Ovary (tissue), 7 donors: ENCODE measurements at regions not wholly inside any gene's neighbourhood (a gene's known extent, or its start where the extent isn't known, plus 50 kb on each side); places are given as distances from the start of the nearest gene placed in this dataset.

Experiments
- DNase-seq, 5 donors: peaks; one replicate each; pipeline ENCODE4 v3.0.0-alpha.2; 2019 to 2020
- H3K27ac ChIP-seq, 2 donors: fragments of 200-600 bp; one replicate each; pipeline versions ENCODE4 v1.5.1 to v1.8.0; 2019 to 2022
- H3K27me3 ChIP-seq: fragments of 200-600 bp; one replicate; pipeline ENCODE4 v1.8.0; 2022
- H3K36me3 ChIP-seq: fragments of 200-600 bp; sonication (generic); one replicate; pipeline ENCODE4 v1.5.1; 2019
- H3K4me1 ChIP-seq: one replicate; pipeline ENCODE4 v1.8.1; 2013; ENCODE audit warnings: mild to moderate bottlenecking, moderate library complexity; ENCODE audit not compliant: insufficient read depth
- H3K4me3 ChIP-seq: fragments of 200-600 bp; sonication (generic); one replicate; pipeline ENCODE4 v1.5.1; 2017
- H3K9me3 ChIP-seq, 2 donors: fragments of 200-600 bp in 1 of 2; sonication (generic) in 1 of 2; one replicate each; pipeline versions ENCODE4 v1.5.1 to v1.8.1; 2013 to 2019; ENCODE audit warnings: mild to moderate bottlenecking in 1 of 2, moderate library complexity in 1 of 2
- CTCF ChIP-seq, 3 donors: fragments of 450-650 bp in 2 of 3; fragments of 200-600 bp in 1 of 3; IDR thresholded peaks; one replicate each; pipeline versions ENCODE4 v1.5.1 to v1.8.0; 2016 to 2022; ENCODE audit warnings: antibody characterized with exemption in 3 of 3, mild to moderate bottlenecking in 1 of 3
- EP300 ChIP-seq: sonication (generic); formaldehyde crosslinking; IDR thresholded peaks from one replicate; pipeline ENCODE4 v1.6.1; 2017; ENCODE audit warnings: antibody characterized with exemption
- POLR2A ChIP-seq: fragments of 450-650 bp; IDR thresholded peaks from one replicate; pipeline ENCODE4 v1.6.1; 2017; ENCODE audit warnings: antibody characterized with exemption, mild to moderate bottlenecking, moderate library complexity
- WGBS, 3 donors: extraction: QIAGEN DNeasy Blood & Tissue Kit in 1 of 3; methylation state at CpG; one replicate each; pipeline versions ENCODE4 v1.1.5 to v1.1.7; 2013 to 2017; 5-methylcytosine and 5-hydroxymethylcytosine counted together
- intact Hi-C, 4 donors: fragments of 100-400 bp; cut with DNase I; formaldehyde crosslinking; loops; one replicate each; pipeline versions ENCODE4 v1.11.0 to v1.15.1; 2022 to 2023
- donor health status: DM: no; HTN: no; CAD: no; lungs with moderate emphysema.
- donor health status: DM: no; HTN: no; CAD: no.
- donor health status: Bipolar disorder and iron deficiency.
- donor health status: DM: no; HTN: no; CAD: no.
- donor health status: DM: yes; HTN: yes; CAD: no.

- TF ChIP-seq EP300, result no peak
- H3K27me3 ChIP-seq, result no peaks in the 10 kb centered on the region
- no peaks in the 10 kb centered on the region for H3K9me3 ChIP-seq
- no peak overlapping the region for H3K27ac ChIP-seq
- intact Hi-C loops, result no loop called here
- no peak overlapping the region for H3K4me3 ChIP-seq
- no peaks in the 10 kb centered on the region for H3K36me3 ChIP-seq
- 82 to 89% (median 86%) methylated on average over 13 of the region's 13 CpGs for WGBS, 3 donors
- DNase-seq, result no peak
- no peaks in the 10 kb centered on the region for H3K4me1 ChIP-seq
Observed at GRCh38 chr11:13073119-13073981, 64.2 kb downstream of the RASSF10 start.

GRCh38 chr11:13074714-13075464 is 65.8 kb downstream of the RASSF10 start:
- intact Hi-C loops, result no loop called here
- H3K4me1 ChIP-seq, result no peaks in the 10 kb centered on the region
- H3K27ac ChIP-seq, result no peak overlapping the region
- WGBS, 3 donors, result 33 to 53% (median 37%) methylated on average over 6 of the region's 6 CpGs
- no peak for DNase-seq
- H3K9me3 ChIP-seq, result no peaks in the 10 kb centered on the region
- no peaks in the 10 kb centered on the region for H3K36me3 ChIP-seq
- no peak overlapping the region for H3K4me3 ChIP-seq
- H3K27me3 ChIP-seq, result no peaks in the 10 kb centered on the region
- TF ChIP-seq CTCF (IDR thresholded peaks at IDR 0.05) (no peak), EP300 (no peak), POLR2A (no peak)

DNA sequence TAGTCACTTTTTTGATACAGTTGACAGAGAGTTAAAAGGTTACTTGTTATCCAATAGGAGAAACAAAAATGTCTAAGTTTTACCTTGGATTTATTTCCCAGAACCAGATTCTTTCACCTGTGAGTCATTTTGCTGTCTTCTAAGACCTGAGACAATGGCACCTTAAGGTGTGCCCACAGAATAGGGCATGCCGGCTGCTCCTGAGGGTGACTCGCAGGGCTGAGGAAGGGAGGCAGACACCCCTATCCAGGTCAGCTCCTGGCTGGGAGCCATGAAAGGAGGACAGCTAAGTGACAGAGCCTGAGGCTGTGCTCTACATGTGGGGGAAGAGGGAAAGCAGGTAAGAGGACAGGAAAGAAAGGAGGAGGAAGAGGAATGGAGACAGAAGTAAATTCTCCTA is 67.8 kb downstream of the RASSF10 start:
- WGBS, 3 donors, result 83 to 89% (median 89%) methylated on average over 2 of the region's 2 CpGs
- Histone ChIP-seq H3K27ac (no peak overlapping the region), H3K36me3 (no peaks in the 10 kb centered on the region), H3K4me1 (no peaks in the 10 kb centered on the region), H3K4me3 (no peak overlapping the region), H3K9me3 (no peaks in the 10 kb centered on the region), H3K27me3 (no peaks in the 10 kb centered on the region)
- DNase-seq, result no peak
- intact Hi-C loops, result no loop called here
- no peak for TF ChIP-seq EP300
- TF ChIP-seq POLR2A, result no peak
- TF ChIP-seq CTCF (IDR thresholded peaks at IDR 0.05), result no peak

DNA sequence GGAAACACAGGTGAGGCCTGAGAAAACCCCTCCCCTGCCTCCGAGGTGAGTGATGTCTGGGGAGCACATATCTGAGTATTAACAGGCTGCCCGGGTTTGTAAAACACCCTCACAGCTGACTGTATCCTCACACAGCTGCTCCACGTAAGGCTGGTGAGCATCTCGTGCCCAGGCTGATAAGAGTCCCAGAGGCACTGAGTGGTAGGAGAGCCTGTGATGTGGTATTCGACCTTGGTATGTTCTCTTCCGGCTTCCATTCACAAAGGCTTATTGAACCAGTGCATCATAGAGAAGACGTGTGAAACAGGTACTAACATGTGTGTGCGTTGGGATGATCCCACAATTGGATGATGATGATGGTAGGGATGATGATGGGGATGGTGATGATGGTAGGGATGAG is 71.7 kb downstream of the RASSF10 start:
- H3K36me3 ChIP-seq, result no peaks in the 10 kb centered on the region
- intact Hi-C loops, result no loop called here
- H3K27me3 ChIP-seq, result no peaks in the 10 kb centered on the region
- WGBS, 3 donors, result 53 to 77% (median 75%) methylated on average over 8 of the region's 8 CpGs
- no peak for TF ChIP-seq CTCF (IDR thresholded peaks at IDR 0.05)
- TF ChIP-seq POLR2A, result no peak
- TF ChIP-seq EP300, result no peak
- no peak for DNase-seq
- no peak overlapping the region for H3K4me3 ChIP-seq
- H3K27ac ChIP-seq, result no peak overlapping the region
- no peaks in the 10 kb centered on the region for H3K4me1 ChIP-seq
- H3K9me3 ChIP-seq, result no peaks in the 10 kb centered on the region

DNA sequence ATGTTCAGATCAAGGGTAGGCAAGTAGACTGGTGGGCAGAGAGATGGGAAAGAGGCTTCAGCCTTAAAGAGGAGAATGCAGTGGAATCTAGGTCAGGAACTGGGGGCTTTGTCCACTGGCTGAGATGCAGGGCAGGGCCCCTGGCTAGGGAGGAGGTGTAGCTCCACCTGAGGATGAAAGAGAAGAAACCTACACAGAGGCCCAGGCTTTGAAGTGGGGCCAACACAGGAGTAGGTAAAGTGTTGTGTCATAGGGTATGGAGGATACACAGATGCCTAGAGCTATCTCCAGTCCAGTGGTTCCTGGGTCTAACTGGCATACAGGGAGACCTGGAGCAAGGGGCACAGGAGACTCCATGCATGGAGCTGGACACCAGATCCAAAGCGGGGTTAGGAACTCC is 73.5 kb downstream of the RASSF10 start:
- WGBS, 3 donors, result 92 to 96% (median 93%) methylated on average over 1 of the region's 1 CpG
- intact Hi-C loops, result no loop called here
- no peak overlapping the region for H3K27ac ChIP-seq
- H3K36me3 ChIP-seq, result no peaks in the 10 kb centered on the region
- no peak for DNase-seq
- no peaks in the 10 kb centered on the region for H3K9me3 ChIP-seq
- TF ChIP-seq CTCF (IDR thresholded peaks at IDR 0.05) (no peak), POLR2A (no peak), EP300 (no peak)
- H3K4me1 ChIP-seq, result no peaks in the 10 kb centered on the region
- no peak overlapping the region for H3K4me3 ChIP-seq
- H3K27me3 ChIP-seq, result no peaks in the 10 kb centered on the region
